ENCODE measurements at regions not wholly inside any gene's neighbourhood (a gene's known extent, or its start where the extent isn't known, plus 50 kb on each side); places are given as distances from the start of the nearest gene placed in this dataset.

GRCh38 chr14:36428350-36428749, 91.7 kb downstream of the NKX2-1 start:
- Histone ChIP-seq H4K20me1 (ENCODE audit: control insufficient read depth, insufficient read depth, low read length, poor library complexity, severe bottlenecking) (no peaks in the 10 kb centered on the region), H3K9ac (ENCODE audit: low read length) (no peak overlapping the region), H3K4me2 (replicated peaks; ENCODE audit: low read depth, low read length, poor library complexity, severe bottlenecking) (no peak overlapping the region), H3K27me3 (replicated peaks in 1 of 4; ENCODE audit: control extremely low read depth in 1 of 4, control insufficient read depth in 3 of 4, insufficient read depth in 4 of 4, low read length in 3 of 4) (peaks cover 0 to 2% (median 0%) of the 10 kb centered on the region in 4 experiments), H3K27ac (ENCODE audit: low read length in 2 of 2) (no peak overlapping the region), H3K79me2 (ENCODE audit: control insufficient read depth, insufficient read depth, low read length) (no peaks in the 10 kb centered on the region), H3K9me3 (ENCODE audit: control extremely low read depth in 1 of 3, control insufficient read depth in 2 of 3, insufficient read depth in 1 of 3, low read length in 2 of 3) (no peaks in the 10 kb centered on the region), H3K36me3 (replicated peaks in 1 of 2; ENCODE audit: control extremely low read depth in 1 of 2, control insufficient read depth in 1 of 2, extremely low read depth in 1 of 2, insufficient read depth in 2 of 2, low read length in 1 of 2) (no peaks in the 10 kb centered on the region), H3K4me1 (ENCODE audit: control insufficient read depth in 2 of 2, insufficient read depth in 2 of 2, low read length in 2 of 2) (no peaks in the 10 kb centered on the region), H2AFZ (ENCODE audit: insufficient read depth, low read depth, low read length, poor library complexity, severe bottlenecking) (no peak overlapping the region), H3K4me3 (ENCODE audit: control extremely low read depth in 1 of 5, extremely low read depth in 1 of 5, insufficient read depth in 1 of 5, low read depth in 2 of 5, low read length in 4 of 5) (no peak overlapping the region)
- 88% methylated on average over 3 of the region's 6 CpGs for WGBS (ENCODE audit: insufficient coverage)
- intact Hi-C loops (cut with micrococcal nuclease): no loop called here
- no peaks in the 10 kb centered on the region for H3K27me3 Mint-ChIP-seq
- ChIA-PET CTCF (no interaction called here), POLR2A (no interaction called here)
- no peak overlapping the region for H3K27ac Mint-ChIP-seq
- no peak for DNase-seq
- no peak for TF ChIP-seq EZH2 (IDR thresholded peaks at IDR 0.05; ENCODE audit: borderline replicate concordance, insufficient read depth, low read depth, low read length, poor library complexity, severe bottlenecking)
- TF ChIP-seq CTCF (IDR thresholded peaks at IDR 0.05): no peak
- no peaks in the 10 kb centered on the region for H3K4me1 Mint-ChIP-seq
- H3K4me3 Mint-ChIP-seq: no peak overlapping the region
- no peak for ATAC-seq (ENCODE audit: low read depth)
- no peaks in the 10 kb centered on the region for H3K9me3 Mint-ChIP-seq (ENCODE audit: insufficient read depth)

- ChIA-PET POLR2A (no interaction called here), CTCF (no interaction called here)
- DNase-seq (no peak), ATAC-seq (ENCODE audit: low read depth) (no peak)
- intact Hi-C loops (cut with micrococcal nuclease): no loop called here
- H3K27ac Mint-ChIP-seq: no peak overlapping the region
- Histone ChIP-seq H3K79me2 (ENCODE audit: control insufficient read depth, insufficient read depth, low read length) (no peaks in the 10 kb centered on the region), H3K4me2 (replicated peaks; ENCODE audit: low read depth, low read length, poor library complexity, severe bottlenecking) (no peak overlapping the region), H3K4me3 (ENCODE audit: control extremely low read depth in 1 of 5, extremely low read depth in 1 of 5, insufficient read depth in 1 of 5, low read depth in 2 of 5, low read length in 4 of 5) (no peak overlapping the region), H3K9ac (ENCODE audit: low read length) (no peak overlapping the region), H3K9me3 (ENCODE audit: control extremely low read depth in 1 of 3, control insufficient read depth in 2 of 3, insufficient read depth in 1 of 3, low read length in 2 of 3) (no peaks in the 10 kb centered on the region), H4K20me1 (ENCODE audit: control insufficient read depth, insufficient read depth, low read length, poor library complexity, severe bottlenecking) (no peaks in the 10 kb centered on the region), H3K36me3 (replicated peaks in 1 of 2; ENCODE audit: control extremely low read depth in 1 of 2, control insufficient read depth in 1 of 2, extremely low read depth in 1 of 2, insufficient read depth in 2 of 2, low read length in 1 of 2) (no peaks in the 10 kb centered on the region), H3K27me3 (replicated peaks in 1 of 4; ENCODE audit: control extremely low read depth in 1 of 4, control insufficient read depth in 3 of 4, insufficient read depth in 4 of 4, low read length in 3 of 4) (peaks cover 0 to 2% (median 0%) of the 10 kb centered on the region in 4 experiments), H3K27ac (ENCODE audit: low read length in 2 of 2) (no peak overlapping the region), H2AFZ (ENCODE audit: insufficient read depth, low read depth, low read length, poor library complexity, severe bottlenecking) (no peak overlapping the region), H3K4me1 (ENCODE audit: control insufficient read depth in 2 of 2, insufficient read depth in 2 of 2, low read length in 2 of 2) (no peaks in the 10 kb centered on the region)
- no peak overlapping the region for H3K4me3 Mint-ChIP-seq
- no peaks in the 10 kb centered on the region for H3K4me1 Mint-ChIP-seq
- no peaks in the 10 kb centered on the region for H3K27me3 Mint-ChIP-seq
- no CpG with 5 or more reads among the region's 1 CpG for WGBS (ENCODE audit: insufficient coverage)
- TF ChIP-seq CTCF (IDR thresholded peaks at IDR 0.05): no peak
- TF ChIP-seq EZH2 (IDR thresholded peaks at IDR 0.05; ENCODE audit: borderline replicate concordance, insufficient read depth, low read depth, low read length, poor library complexity, severe bottlenecking): no peak
- no peaks in the 10 kb centered on the region for H3K9me3 Mint-ChIP-seq (ENCODE audit: insufficient read depth)
Measured at GRCh38 chr14:36426836-36427235, 93.2 kb downstream of the NKX2-1 start.
